DMS 273 (cell line): ENCODE measurements at regions not wholly inside any gene's neighbourhood (a gene's known extent, or its start where the extent isn't known, plus 50 kb on each side); places are given as distances from the start of the nearest gene placed in this dataset.
A peak's percentile ranks its signal among the peaks of the same experiment; 100 is the strongest.

ENCODE experiments used
- DNase-seq: peaks from one replicate; lab custom pipeline; 2025; ENCODE audit not compliant: unreplicated experiment; lab: John Stamatoyannopoulos, UW

DNA sequence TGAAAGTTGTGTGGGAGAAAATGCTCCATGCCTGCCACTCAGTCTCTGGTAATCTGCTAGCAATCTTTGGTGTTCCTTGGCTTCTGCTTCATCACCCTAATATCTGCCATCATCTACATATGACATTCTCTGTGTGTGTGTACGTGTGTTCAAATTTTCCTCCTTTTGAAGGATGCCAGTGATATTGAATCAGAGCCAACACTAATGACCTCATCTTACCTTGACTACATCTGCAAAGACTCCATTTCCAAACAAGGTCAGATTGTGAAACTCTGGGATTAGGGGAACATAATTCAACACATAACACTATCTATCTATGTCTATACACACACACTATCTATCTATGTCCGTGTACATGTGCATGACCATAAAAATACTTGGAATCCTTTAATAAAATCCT, 81.4 kb upstream of the IRS2 start:
- DNase-seq = no peak

- DNase-seq = no peak
These were observed 76.2 kb upstream of the IRS2 start for GRCh38 chr13:109862627-109863026.

DNA sequence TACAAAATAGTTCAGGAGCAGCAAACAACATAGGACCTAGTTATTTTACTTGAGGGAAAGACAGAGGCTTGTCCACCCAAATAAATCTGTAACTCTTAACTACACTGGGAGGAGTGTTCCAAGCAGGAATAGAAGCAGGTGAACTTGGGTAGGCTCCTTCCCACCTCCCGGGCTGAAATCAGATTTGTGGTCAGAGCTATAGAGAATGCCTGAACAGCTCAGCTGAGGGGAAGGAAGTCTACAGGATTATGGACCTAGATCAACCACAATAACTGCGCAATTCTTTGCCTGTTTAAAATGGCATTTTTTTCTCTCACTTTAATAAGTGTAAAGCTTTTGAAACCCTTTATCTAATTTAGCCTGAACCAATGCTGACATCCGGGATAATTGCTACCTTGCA, 73.5 kb upstream of the IRS2 start:
- DNase-seq = no peak

GRCh38 chr13:109859216-109859835, 72.9 kb upstream of the IRS2 start:
- DNase-seq = no peak

GRCh38 chr13:109858319-109858718, 71.9 kb upstream of the IRS2 start:
- no peak for DNase-seq

DNA sequence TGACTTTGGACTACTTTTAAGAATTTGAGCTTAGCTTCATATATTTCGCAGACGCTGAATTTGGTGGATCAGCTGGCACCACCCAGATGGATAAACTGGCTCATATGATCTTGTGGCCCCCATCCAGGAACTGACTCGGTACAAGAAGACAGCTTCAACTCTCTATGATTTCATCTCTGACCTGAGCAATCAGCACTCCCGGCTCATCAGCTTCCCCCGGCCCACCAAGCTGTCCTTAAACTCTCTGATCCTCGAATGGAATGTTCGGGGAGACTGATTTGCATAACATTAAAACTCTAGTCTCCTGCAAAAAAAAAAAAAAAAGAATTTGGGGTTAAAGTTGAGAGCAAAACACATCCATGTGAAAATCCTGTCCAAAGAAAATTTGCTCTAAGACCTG, 71.4 kb upstream of the IRS2 start:
- no peak for DNase-seq

DNA sequence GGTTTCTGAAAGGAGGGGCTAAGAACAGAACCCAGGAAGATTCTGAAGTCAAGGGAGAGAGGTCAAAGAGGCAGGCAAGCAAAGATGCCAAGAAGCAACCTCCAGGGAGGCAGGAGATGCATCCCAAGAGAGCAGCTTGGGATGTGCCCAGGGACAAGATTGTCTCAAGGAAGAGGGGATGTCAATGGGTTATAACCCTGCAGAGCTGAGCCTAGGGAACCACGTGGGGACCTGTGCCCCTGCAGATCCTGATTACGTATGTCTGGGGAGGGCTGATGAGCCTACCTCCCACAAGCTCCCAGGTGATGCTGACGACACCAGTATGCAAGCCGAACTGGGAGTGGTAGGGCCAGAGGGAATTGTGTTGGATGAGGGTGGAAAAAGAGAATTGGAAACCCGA, 70.9 kb upstream of the IRS2 start:
- no peak for DNase-seq

GRCh38 chr13:109856350-109856749, 70.0 kb upstream of the IRS2 start:
- no peak for DNase-seq

- no peak for DNase-seq
These were observed 66.8 kb upstream of the IRS2 start for GRCh38 chr13:109853153-109853552.

- no peak for DNase-seq
These were observed 59.8 kb upstream of the IRS2 start for GRCh38 chr13:109846185-109846584.

DNA sequence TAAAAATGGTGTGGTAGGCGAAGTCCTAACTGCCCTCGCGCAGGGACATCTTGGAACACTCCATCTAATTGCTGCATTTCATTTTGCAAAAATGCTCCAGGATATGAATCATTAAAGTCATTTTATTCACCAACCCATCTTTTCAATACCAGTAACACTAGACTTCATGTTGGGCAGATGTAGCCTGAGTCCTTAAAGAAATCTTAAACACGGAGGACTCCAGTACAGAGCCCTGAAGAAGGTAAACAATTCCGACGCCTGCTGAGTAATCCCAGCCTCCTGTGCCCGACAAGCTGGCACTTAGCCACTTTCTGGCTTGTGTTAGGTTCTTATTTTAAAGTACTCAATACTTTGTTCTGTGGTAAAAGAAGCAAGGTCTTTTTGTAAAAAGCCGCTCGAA, 58.0 kb upstream of the IRS2 start:
- peak; percentile 5 for DNase-seq

- no peak for DNase-seq
These were observed 57.3 kb upstream of the IRS2 start for GRCh38 chr13:109843695-109844094.

DNA sequence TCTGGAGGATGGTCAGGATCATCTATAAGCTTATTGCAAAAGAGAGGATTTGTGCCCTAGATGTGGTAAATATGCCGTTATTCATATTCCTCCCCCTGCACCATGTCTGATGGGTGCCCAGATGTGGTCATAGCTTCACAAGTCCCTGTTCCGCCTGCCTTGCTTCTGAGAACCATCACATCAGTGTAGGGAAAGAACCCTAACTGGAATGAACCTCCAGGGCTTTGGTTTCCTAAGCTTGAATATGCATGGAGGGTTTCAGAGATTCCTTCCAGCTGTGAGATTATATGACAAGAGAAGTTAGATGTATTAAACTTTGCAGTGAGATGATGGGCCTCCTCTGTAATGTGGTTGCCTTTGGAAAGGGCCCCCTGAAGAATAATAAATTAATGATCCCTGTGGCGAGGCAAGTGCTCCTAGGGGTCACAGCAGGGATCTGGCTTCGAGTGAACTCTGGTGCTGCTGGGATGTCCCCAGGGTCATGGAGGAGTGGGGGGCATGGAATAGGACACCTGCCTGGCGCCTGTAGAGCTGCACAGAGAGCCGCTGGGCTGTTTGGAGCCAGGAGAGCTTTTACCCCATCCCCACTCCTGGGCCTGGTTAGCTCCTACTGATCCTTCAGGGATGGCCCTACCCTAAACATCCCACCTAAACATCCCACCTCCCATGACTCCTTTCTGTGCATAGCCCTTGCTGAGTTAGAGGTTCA, 56.0 kb upstream of the IRS2 start:
- DNase-seq = no peak

GRCh38 chr13:109840893-109841287, 54.5 kb upstream of the IRS2 start:
- DNase-seq = no peak

- DNase-seq = no peak
These were observed 54.0 kb upstream of the IRS2 start for GRCh38 chr13:109840201-109840892.

GRCh38 chr13:109836629-109837607, 50.5 kb upstream of the IRS2 start:
- DNase-seq = no peak
